SKM-1 treated with dmso at 0.1 percent for 144 hours (cell line): ENCODE measurements at regions not wholly inside any gene's neighbourhood (a gene's known extent, or its start where the extent isn't known, plus 50 kb on each side); places are given as distances from the start of the nearest gene placed in this dataset.

Experiments
- DNase-seq: peaks from one replicate; lab custom pipeline; 2025; ENCODE audit not compliant: unreplicated experiment; lab: John Stamatoyannopoulos, UW

GRCh38 chr12:58765653-58766512, 154.4 kb downstream of the LRIG3 start:
- no peak for DNase-seq

DNA sequence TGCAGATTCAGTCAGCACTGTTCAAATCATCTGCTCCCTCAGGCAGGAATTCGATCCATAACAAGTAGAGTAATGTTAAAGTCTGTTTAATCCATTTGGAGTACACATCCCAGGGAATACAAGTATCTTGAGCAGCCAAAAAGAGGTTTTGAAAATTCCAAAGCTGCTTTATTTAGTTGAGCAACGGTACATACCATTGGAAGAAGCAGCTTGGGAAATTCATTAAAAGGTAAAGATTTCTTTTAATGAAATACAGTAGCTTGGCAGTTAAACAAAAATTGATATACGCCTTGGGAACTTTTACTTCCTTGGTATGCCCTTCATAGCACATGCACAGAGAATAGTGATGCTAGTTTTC, 153.8 kb downstream of the LRIG3 start:
- DNase-seq = no peak

DNA sequence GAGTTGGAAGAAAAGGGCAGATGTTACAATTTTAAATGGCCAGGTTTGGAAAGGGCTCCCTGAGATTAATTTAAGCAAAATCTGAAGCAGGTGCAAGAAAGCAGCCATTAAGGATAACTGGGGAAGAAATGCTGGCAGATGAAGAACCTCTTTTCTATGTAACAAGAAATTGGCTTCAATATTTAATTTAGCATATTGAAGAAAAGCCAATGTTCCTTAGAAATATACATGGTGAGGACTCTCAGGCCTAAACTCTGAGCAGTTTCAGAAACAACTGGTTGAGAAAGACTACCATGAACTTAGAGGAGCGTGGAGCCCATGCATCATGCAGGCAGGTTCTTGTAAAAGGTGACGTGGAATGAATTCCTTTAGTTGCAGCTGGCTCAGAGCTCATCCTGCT, 152.8 kb downstream of the LRIG3 start:
- DNase-seq = no peak

DNA sequence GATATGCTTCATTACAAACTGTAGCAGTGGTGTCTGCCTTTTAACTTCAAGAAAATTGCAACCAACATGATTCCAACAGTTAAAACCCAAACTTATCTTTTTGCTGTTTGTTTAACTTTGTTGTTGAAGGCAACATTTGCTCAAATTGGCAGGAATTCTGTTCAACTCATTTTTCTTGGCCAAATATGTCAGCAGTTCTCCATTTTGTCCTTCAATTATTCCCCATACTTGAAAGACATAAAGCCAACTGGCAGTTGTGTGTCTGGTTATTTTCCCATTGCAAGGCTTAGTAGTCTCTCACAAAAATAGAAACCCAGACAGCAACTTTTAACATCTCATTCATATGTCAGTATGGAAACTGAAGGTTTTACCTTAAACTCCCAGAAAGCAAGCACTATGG, 146.3 kb downstream of the LRIG3 start:
- DNase-seq = no peak

- DNase-seq = no peak
These were observed 145.6 kb downstream of the LRIG3 start for GRCh38 chr12:58774731-58775130.

- no peak for DNase-seq
These were observed 144.9 kb downstream of the LRIG3 start for GRCh38 chr12:58775396-58775795.

DNA sequence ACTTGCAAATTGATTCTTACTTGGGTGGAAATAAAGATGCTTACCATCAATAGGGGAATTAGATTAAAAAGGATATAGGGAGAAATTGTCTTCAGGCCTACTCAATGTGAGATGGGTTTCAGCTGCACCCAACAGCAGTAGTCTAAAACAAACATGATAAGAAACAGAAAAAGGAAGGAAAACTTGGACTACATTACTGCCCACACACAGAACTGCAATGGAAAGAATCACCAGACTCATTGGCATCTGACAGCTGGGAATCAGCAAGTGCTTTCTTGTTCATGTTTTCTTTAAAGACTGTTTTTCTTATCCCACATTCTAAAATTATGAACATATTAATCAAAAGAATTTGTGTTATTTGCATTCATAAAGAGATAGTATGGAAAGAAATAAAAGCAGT, 144.2 kb downstream of the LRIG3 start:
- no peak for DNase-seq

DNA sequence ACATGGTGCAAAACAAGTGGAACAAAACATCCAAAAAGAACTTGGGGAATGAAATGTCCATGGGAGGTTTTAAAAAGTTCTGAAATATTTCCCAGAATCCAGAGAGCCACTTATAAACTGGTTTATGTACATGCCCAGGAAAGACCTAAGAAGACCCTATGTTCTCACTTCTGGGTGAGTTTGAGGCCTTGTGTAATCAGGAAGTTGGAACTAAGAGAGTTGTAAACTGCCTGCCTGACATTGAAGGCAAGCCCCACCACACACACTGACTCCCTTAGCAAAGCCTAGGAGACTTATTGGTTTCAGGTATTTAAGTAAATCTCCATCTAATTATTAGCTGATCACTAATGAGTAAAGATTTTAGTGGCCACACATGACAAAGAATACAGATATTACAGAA, 142.5 kb downstream of the LRIG3 start:
- DNase-seq = no peak

GRCh38 chr12:58781609-58782008, 138.7 kb downstream of the LRIG3 start:
- DNase-seq = no peak

GRCh38 chr12:58787021-58787760, 133.1 kb downstream of the LRIG3 start:
- no peak for DNase-seq

GRCh38 chr12:58794859-58795258, 125.4 kb downstream of the LRIG3 start:
- no peak for DNase-seq

GRCh38 chr12:58795825-58796224, 124.5 kb downstream of the LRIG3 start:
- no peak for DNase-seq

- DNase-seq = no peak
These were observed 118.3 kb downstream of the LRIG3 start for GRCh38 chr12:58801986-58802385.

- no peak for DNase-seq
These were observed 116.4 kb downstream of the LRIG3 start for GRCh38 chr12:58803908-58804307.

DNA sequence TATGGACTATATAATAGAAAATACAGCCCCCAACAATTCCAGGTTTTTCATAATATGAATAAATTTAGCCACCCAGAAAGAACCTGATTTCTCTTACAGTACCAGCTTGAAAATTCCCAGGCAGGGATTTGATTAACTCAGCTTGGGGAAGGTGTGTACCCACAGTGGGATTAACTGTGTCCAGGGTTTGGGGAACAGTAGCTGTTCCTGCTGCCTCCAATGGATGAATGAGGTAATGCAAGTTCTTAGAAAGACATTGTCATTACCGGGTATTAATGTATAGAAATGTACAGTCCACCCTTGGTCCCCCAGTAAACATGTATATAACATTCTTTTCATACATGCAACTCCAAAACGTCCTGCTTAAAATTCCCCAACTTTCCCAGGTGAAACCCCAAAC, 115.6 kb downstream of the LRIG3 start:
- DNase-seq = no peak

- no peak for DNase-seq
These were observed 111.2 kb downstream of the LRIG3 start for GRCh38 chr12:58809064-58809607.

DNA sequence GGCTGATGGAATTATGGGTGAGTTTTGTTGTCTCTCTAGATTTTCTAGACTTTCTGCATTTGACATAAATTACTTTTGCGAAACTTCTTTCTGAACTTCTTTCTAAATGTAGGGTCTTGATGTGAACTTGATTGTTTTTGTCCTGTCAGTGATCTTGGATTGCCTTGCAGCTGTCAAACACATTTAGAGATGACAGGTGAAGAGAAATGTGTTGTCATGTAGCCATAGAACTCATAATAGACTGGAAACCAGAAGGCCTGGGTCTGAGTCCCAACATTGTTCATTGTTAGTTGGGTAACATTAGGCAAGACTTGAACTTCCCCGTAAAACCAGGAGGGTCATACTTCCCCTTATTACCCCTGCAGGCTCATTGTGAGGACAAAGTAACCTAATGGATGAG, 109.0 kb downstream of the LRIG3 start:
- peak; percentile 43 for DNase-seq

GRCh38 chr12:58812214-58812613, 108.1 kb downstream of the LRIG3 start:
- DNase-seq = no peak

DNA sequence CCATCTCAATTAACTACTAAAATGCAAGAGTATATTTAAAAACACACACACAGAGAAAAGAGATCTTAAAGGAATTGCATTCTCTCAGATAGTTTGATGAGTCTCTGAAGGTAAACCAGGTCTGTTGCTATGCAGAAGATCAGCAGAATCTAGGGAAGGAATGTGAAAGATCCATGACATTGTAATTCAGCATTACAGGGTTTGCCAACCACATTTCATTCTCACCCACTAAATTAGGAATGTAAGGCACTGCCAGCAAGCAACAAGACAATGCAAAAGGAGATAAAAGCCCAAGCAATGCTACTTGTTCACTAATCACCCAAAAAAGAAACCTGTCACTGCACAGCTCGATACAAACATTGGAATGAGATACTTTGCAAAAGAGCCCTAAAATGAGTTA, 106.3 kb downstream of the LRIG3 start:
- DNase-seq = no peak

DNA sequence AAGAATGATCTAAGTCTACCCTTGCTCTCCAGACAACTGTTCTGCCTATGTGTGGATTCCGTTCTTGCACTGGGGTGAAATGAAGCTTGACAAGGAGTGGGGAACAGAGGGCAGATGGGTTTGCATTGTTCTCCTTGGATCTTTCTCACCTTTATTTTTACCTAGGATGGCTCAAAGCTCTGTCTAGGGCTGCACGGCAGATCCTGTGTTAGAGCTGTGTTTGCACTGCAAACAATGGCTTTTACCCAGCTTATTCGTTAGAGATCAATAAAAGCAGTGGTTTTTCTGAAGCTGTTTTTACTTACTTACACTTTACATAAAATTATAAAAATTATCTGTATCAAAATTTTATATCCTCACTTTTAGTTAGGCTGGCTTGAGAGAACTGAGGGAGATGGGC, 105.1 kb downstream of the LRIG3 start:
- no peak for DNase-seq

GRCh38 chr12:58818546-58818945, 101.8 kb downstream of the LRIG3 start:
- no peak for DNase-seq

- DNase-seq = no peak
These were observed 101.0 kb downstream of the LRIG3 start for GRCh38 chr12:58819345-58819744.
